Panc1 (cell line): ENCODE measurements at regions not wholly inside any gene's neighbourhood (a gene's known extent, or its start where the extent isn't known, plus 50 kb on each side); places are given as distances from the start of the nearest gene placed in this dataset.

Source experiments
- ATAC-seq: fragments of 200-7000 bp; cut with Tn5 transposase; 2 replicates; pipeline ENCODE4 v1.9.1; 2020; ENCODE audit warnings: mild to moderate bottlenecking, moderate library complexity
- BruUV-seq: library from RNA; stranded (reverse); fragments of 400-500 nt; replicated peaks from 2 replicates; lab custom pipeline; 2021; lab: Mats Ljungman, UMichigan
- CTCF ChIA-PET: fragments of 300-600 bp; sonication (Branson Sonifier 250); formaldehyde crosslinking; loops from one replicate; lab custom pipeline; 2022; ENCODE audit warnings: antibody characterized with exemption; lab: Charles Lee
- POLR2A ChIA-PET: fragments of 300-600 bp; sonication (Branson Sonifier 250); formaldehyde crosslinking; loops from one replicate; lab custom pipeline; 2022; ENCODE audit warnings: antibody characterized with exemption; lab: Charles Lee
- DNase-seq: peaks from one replicate; pipeline ENCODE4 v3.0.0-alpha.2; 2010; ENCODE audit warnings: low read depth, low spot score
- H3K27ac ChIP-seq: 2 replicates; pipeline ENCODE4 v1.5.1; 2011; ENCODE audit warnings: mild to moderate bottlenecking, low read length, inconsistent platforms
- H3K27me3 ChIP-seq: fragments of 200-500 bp; sonication (Bioruptor generic); 2 replicates; pipeline ENCODE4 v1.6.0; 2014; ENCODE audit warnings: low read length, inconsistent platforms; ENCODE audit not compliant: control insufficient read depth, insufficient read depth
- H3K36me3 ChIP-seq: fragments of 200-500 bp; sonication (Bioruptor generic); 2 replicates; pipeline ENCODE4 v1.5.1; 2014; ENCODE audit warnings: inconsistent platforms, mild to moderate bottlenecking, low read length, moderate library complexity; ENCODE audit not compliant: control insufficient read depth, insufficient read depth
- H3K4me1 ChIP-seq: 2 replicates; pipeline ENCODE4 v1.5.1; 2011; ENCODE audit warnings: inconsistent platforms, mild to moderate bottlenecking, low read length, moderate library complexity; ENCODE audit not compliant: control insufficient read depth, insufficient read depth
- H3K4me3 ChIP-seq, 2 experiments: 2 replicates each; pipeline ENCODE4 v1.5.1; 2011 to 2012; ENCODE audit warnings: low read depth in 2 of 2, low read length in 2 of 2, mild to moderate bottlenecking in 2 of 2, inconsistent platforms in 1 of 2, moderate library complexity in 1 of 2
- H3K9me3 ChIP-seq: fragments of 200-500 bp; sonication (Bioruptor generic); 2 replicates; pipeline ENCODE4 v1.5.1; 2014; ENCODE audit warnings: low read depth, mild to moderate bottlenecking, inconsistent platforms, low read length, moderate library complexity; ENCODE audit not compliant: control insufficient read depth, insufficient read depth
- CTCF ChIP-seq: fragments of 450-650 bp; IDR thresholded peaks from 2 replicates; pipeline ENCODE4 v1.5.1; 2017; ENCODE audit warnings: mild to moderate bottlenecking
- POLR2AphosphoS5 ChIP-seq: IDR thresholded peaks from 2 replicates; pipeline ENCODE4 v1.6.1; 2012; ENCODE audit warnings: mild to moderate bottlenecking, low read depth, low read length, moderate library complexity
- REST ChIP-seq, 2 experiments: IDR thresholded peaks; 2 replicates each; pipeline ENCODE4 v1.6.1; 2011 to 2012; ENCODE audit warnings: low read depth in 2 of 2, control low read depth in 1 of 2, low read length in 1 of 2, mild to moderate bottlenecking in 1 of 2, moderate library complexity in 1 of 2; ENCODE audit not compliant: insufficient read depth in 1 of 2
- SIN3A ChIP-seq: IDR thresholded peaks from 2 replicates; pipeline ENCODE4 v1.6.1; 2012; ENCODE audit warnings: low read depth, mild to moderate bottlenecking, low read length, moderate library complexity, borderline replicate concordance; ENCODE audit not compliant: insufficient read depth
- TCF7L2 ChIP-seq: IDR thresholded peaks from 2 replicates; pipeline ENCODE4 v1.6.1; 2011; ENCODE audit warnings: mild to moderate bottlenecking, low read depth, low read length, inconsistent platforms
- in situ Hi-C: cut with HindIII; loops from 2 replicates; pipeline ENCODE4 v1.10.0; 2016; ENCODE audit warnings: low sequenced_read_pairs, low pct_unique_long_range_greater_than_20kb
- intact Hi-C: fragments of 100-400 bp; cut with micrococcal nuclease; formaldehyde crosslinking; loops from one replicate; pipeline ENCODE4 v1.10.0; 2022; ENCODE audit not compliant: unreplicated experiment

DNA sequence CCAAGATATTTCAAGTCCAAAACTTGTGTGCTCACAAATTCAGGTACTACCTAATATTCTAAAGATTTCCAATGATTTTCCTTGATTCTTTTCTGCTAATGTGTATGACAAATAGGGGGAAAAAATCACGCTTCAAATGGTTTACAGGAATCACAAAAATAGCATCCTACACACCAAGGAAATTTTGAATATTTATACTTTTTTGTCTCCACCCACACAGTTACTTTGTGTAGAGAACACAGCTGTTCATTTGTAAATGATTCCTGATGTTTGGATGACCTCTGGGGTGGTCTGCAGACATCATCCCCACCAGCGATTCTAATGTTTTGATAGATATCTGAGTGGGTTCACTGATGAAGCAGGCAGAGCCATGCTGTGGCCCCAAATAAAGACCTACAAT lies 260.6 kb upstream of the NCKAP5 start:
- ATAC-seq (no peak), DNase-seq (no peak)
- TF ChIP-seq POLR2AphosphoS5 = no peak
- no peak for TF ChIP-seq SIN3A
- Histone ChIP-seq H3K27me3 (no peaks in the 10 kb centered on the region), H3K4me1 (no peaks in the 10 kb centered on the region), H3K36me3 (no peaks in the 10 kb centered on the region), H3K4me3 (no peak overlapping the region), H3K27ac (no peak overlapping the region), H3K9me3 (peaks cover 7% of the 10 kb centered on the region; the same call in 1 of the 2 replicates)
- CTCF ChIA-PET = no interaction called here
- in situ Hi-C loops (no loop called here), intact Hi-C loops (no loop called here)
- POLR2A ChIA-PET = no interaction called here
- no TSS peak for BruUV-seq

GRCh38 chr2:133829450-133830020 lies 261.3 kb upstream of the NCKAP5 start:
- ChIA-PET POLR2A (interaction anchor here (0.5 kb wide), 1 partner anchor 262 kb away, joined by 7 read pairs; no protein-coding TSS in a partner anchor), CTCF (no interaction called here)
- TF ChIP-seq REST (IDR thresholded peaks at IDR 0.05; ENCODE audit: insufficient read depth in 1 of 2, low read depth in 2 of 2, low read length in 1 of 2) (no peak), TCF7L2 (no peak), POLR2AphosphoS5 (no peak)
- in situ Hi-C loops (no loop called here), intact Hi-C loops (no loop called here)
- Histone ChIP-seq H3K4me1 (no peaks in the 10 kb centered on the region), H3K27ac (no peak overlapping the region), H3K36me3 (no peaks in the 10 kb centered on the region), H3K27me3 (no peaks in the 10 kb centered on the region), H3K4me3 (no peak overlapping the region), H3K9me3 (0 out of 2 replicates have a peak, but pooled peaks cover 4% of the 10 kb centered on the region)
- DNase-seq (no peak), ATAC-seq (no peak)
- no TSS peak for BruUV-seq

DNA sequence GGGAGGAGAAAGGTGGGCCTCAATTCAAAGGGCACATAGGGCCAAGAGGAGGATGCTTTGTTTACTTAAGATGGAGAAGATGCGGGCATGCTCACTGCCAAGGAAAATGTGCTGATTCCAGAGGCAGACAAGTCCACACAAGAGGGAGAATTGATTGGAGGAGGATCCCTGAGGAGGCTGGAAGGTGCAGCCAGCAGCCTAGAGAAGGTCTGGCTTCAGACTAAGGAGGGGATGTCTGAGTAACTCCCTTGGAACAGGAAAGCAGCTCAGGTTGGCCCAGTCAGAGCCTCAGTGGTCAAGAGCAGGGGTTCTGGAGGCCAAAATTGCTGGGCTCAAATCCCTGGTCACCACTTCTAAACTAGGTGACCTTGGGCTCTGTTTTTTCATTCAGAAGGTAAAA lies 265.5 kb upstream of the NCKAP5 start:
- CTCF ChIA-PET = no interaction called here
- Histone ChIP-seq H3K27me3 (no peaks in the 10 kb centered on the region), H3K4me3 (no peak overlapping the region), H3K36me3 (no peaks in the 10 kb centered on the region), H3K27ac (no peak overlapping the region), H3K4me1 (no peaks in the 10 kb centered on the region), H3K9me3 (0 out of 2 replicates have a peak, but pooled peaks cover 4% of the 10 kb centered on the region)
- TF ChIP-seq TCF7L2 (no peak), REST (IDR thresholded peaks at IDR 0.05; ENCODE audit: insufficient read depth in 1 of 2, low read depth in 2 of 2, low read length in 1 of 2) (no peak), POLR2AphosphoS5 (no peak), CTCF (no peak), SIN3A (no peak)
- no TSS peak for BruUV-seq
- intact Hi-C loops (no loop called here), in situ Hi-C loops (no loop called here)
- ATAC-seq (no peak), DNase-seq (no peak)
- POLR2A ChIA-PET = no interaction called here
